Thyroid gland (tissue), 4 donors: ENCODE measurements at regions not wholly inside any gene's neighbourhood (a gene's known extent, or its start where the extent isn't known, plus 50 kb on each side); places are given as distances from the start of the nearest gene placed in this dataset.
"Not testable (repeated sequence)": the region's sequence is repeated elsewhere in the genome, so short reads cannot be mapped to it uniquely, and the experiment has no call there.

ENCODE experiments used
- DNase-seq, 2 donors: peaks; one replicate each; pipeline ENCODE4 v3.0.0-alpha.2; 2019
- H3K27ac ChIP-seq, 3 donors: fragments of 200-600 bp; sonication (generic); 1 replicate in 2 of 3; 2 replicates in 1 of 3; pipeline ENCODE4 v1.5.1; 2016 to 2019; ENCODE audit warnings: mild to moderate bottlenecking in 1 of 3, moderate library complexity in 1 of 3
- H3K27me3 ChIP-seq: fragments of 200-600 bp; sonication (generic); one replicate; pipeline ENCODE4 v1.5.1; 2019
- H3K36me3 ChIP-seq, 2 donors: fragments of 200-600 bp; sonication (generic); one replicate each; pipeline ENCODE4 v1.5.1; 2016 to 2019
- H3K4me1 ChIP-seq, 2 donors: fragments of 200-600 bp; sonication (generic); one replicate each; pipeline ENCODE4 v1.5.1; 2017 to 2019
- H3K4me3 ChIP-seq, 3 donors: fragments of 200-600 bp; sonication (generic); replicated peaks in 1 of 3; 1 replicate in 2 of 3; 2 replicates in 1 of 3; pipeline ENCODE4 v1.5.1; 2016; ENCODE audit warnings: mild to moderate bottlenecking in 1 of 3
- H3K9me3 ChIP-seq: fragments of 200-600 bp; sonication (generic); one replicate; pipeline ENCODE4 v1.5.1; 2017
- POLR2A ChIP-seq, 2 donors: fragments of 450-650 bp; IDR thresholded peaks; one replicate each; pipeline ENCODE4 v1.6.1; 2017; ENCODE audit warnings: antibody characterized with exemption in 2 of 2, mild to moderate bottlenecking in 2 of 2, moderate library complexity in 1 of 2
- WGBS, 2 donors: methylation state at CpG; one replicate each; pipeline ENCODE4 v1.1.5; 2017; 5-methylcytosine and 5-hydroxymethylcytosine counted together
- intact Hi-C: fragments of 100-400 bp; cut with DNase I; formaldehyde crosslinking; loops from one replicate; pipeline ENCODE4 v1.15.1; 2023
- TF ChIP-seq, protein P1 (sequence below), 6 experiments: fragments of 200-600 bp in 3 of 6; fragments of 450-650 bp in 3 of 6; sonication (generic) in 3 of 6; IDR thresholded peaks; one replicate each; pipeline ENCODE4 v1.5.1; 2016 to 2019; ENCODE audit warnings: antibody characterized with exemption in 6 of 6, mild to moderate bottlenecking in 2 of 6, inconsistent platforms in 1 of 6, moderate library complexity in 1 of 6

GRCh38 chr5:17978954-17979353 is 344.7 kb downstream of the TAF11L14 start:
- TF ChIP-seq, protein P1, sequence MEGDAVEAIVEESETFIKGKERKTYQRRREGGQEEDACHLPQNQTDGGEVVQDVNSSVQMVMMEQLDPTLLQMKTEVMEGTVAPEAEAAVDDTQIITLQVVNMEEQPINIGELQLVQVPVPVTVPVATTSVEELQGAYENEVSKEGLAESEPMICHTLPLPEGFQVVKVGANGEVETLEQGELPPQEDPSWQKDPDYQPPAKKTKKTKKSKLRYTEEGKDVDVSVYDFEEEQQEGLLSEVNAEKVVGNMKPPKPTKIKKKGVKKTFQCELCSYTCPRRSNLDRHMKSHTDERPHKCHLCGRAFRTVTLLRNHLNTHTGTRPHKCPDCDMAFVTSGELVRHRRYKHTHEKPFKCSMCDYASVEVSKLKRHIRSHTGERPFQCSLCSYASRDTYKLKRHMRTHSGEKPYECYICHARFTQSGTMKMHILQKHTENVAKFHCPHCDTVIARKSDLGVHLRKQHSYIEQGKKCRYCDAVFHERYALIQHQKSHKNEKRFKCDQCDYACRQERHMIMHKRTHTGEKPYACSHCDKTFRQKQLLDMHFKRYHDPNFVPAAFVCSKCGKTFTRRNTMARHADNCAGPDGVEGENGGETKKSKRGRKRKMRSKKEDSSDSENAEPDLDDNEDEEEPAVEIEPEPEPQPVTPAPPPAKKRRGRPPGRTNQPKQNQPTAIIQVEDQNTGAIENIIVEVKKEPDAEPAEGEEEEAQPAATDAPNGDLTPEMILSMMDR (IDR thresholded peaks at IDR 0.05) = no peak
- no peak for TF ChIP-seq POLR2A (IDR thresholded peaks at IDR 0.05)
- 91% methylated on average over 2 of the region's 2 CpGs for WGBS, 2 donors
- no peaks in the 10 kb centered on the region for H3K27me3 ChIP-seq
- H3K4me3 ChIP-seq = no peak overlapping the region
- H3K9me3 ChIP-seq = no peaks in the 10 kb centered on the region
- intact Hi-C loops = no loop called here
- H3K36me3 ChIP-seq = no peaks in the 10 kb centered on the region
- no peaks in the 10 kb centered on the region for H3K4me1 ChIP-seq
- no peak for DNase-seq
- H3K27ac ChIP-seq = no peak overlapping the region

- H3K4me1 ChIP-seq = not testable (repeated sequence)
- 94% methylated on average over 3 of the region's 3 CpGs for WGBS, 2 donors
Observed at GRCh38 chr5:17982626-17983025, 348.4 kb downstream of the TAF11L14 start.

GRCh38 chr5:17989036-17989435 is 354.8 kb downstream of the TAF11L14 start:
- DNase-seq = no peak
- intact Hi-C loops = no loop called here
- H3K9me3 ChIP-seq = no peaks in the 10 kb centered on the region
- no peak overlapping the region for H3K4me3 ChIP-seq
- H3K27me3 ChIP-seq = no peaks in the 10 kb centered on the region
- no peaks in the 10 kb centered on the region for H3K36me3 ChIP-seq
- 78 to 89% methylated on average over 4 of the region's 4 CpGs for WGBS, 2 donors
- no peaks in the 10 kb centered on the region for H3K4me1 ChIP-seq
- no peak overlapping the region for H3K27ac ChIP-seq
- TF ChIP-seq, protein P1 (IDR thresholded peaks at IDR 0.05) = no peak
- TF ChIP-seq POLR2A (IDR thresholded peaks at IDR 0.05) = no peak

More at GRCh38 chr5:17982626-17983025, 348.4 kb downstream of the TAF11L14 start:
- H3K4me3 ChIP-seq, DNase-seq, H3K27me3 ChIP-seq, H3K36me3 ChIP-seq, H3K9me3 ChIP-seq, H3K27ac ChIP-seq, intact Hi-C loops: not testable (repeated sequence)

- no peak for TF ChIP-seq POLR2A (IDR thresholded peaks at IDR 0.05)
- TF ChIP-seq, protein P1 (IDR thresholded peaks at IDR 0.05) = no peak
- no peak overlapping the region for H3K4me3 ChIP-seq
- H3K4me1 ChIP-seq = no peaks in the 10 kb centered on the region
- no peaks in the 10 kb centered on the region for H3K27me3 ChIP-seq
- no peak overlapping the region for H3K27ac ChIP-seq
- H3K9me3 ChIP-seq = no peaks in the 10 kb centered on the region
- intact Hi-C loops = no loop called here
- 55 to 59% methylated on average over 6 of the region's 6 CpGs for WGBS, 2 donors
- no peak for DNase-seq
- H3K36me3 ChIP-seq = no peaks in the 10 kb centered on the region
Observed at GRCh38 chr5:17989567-17990563, 355.6 kb downstream of the TAF11L14 start.

DNA sequence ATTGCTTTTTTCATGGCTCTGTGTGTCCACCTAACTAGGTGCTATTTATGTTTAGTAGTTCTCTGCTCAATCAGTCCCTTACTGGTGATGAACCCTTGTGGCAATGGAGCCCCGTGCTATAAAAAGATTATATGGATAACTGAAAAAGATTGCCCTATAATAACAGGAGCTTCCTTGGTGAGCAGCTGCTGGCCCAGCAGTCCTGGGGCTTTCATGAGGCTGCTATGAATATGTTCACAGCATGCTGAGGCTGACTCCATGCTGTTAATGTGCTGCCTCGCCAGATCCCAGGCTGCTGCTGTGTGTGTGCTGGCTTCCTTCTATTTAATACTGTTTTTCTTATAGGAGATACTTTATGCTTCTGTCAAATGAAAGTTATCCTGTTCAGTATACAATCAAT is 357.5 kb downstream of the TAF11L14 start:
- intact Hi-C loops = no loop called here
- H3K27me3 ChIP-seq = no peaks in the 10 kb centered on the region
- no peaks in the 10 kb centered on the region for H3K4me1 ChIP-seq
- H3K9me3 ChIP-seq = no peaks in the 10 kb centered on the region
- TF ChIP-seq, protein P1 (IDR thresholded peaks at IDR 0.05) = no peak
- no peak for TF ChIP-seq POLR2A (IDR thresholded peaks at IDR 0.05)
- H3K4me3 ChIP-seq = no peak overlapping the region
- H3K36me3 ChIP-seq = no peaks in the 10 kb centered on the region
- H3K27ac ChIP-seq = no peak overlapping the region
- no peak for DNase-seq
- 84 to 89% methylated on average over 2 of the region's 2 CpGs for WGBS, 2 donors
